Femur (tissue), 1 donor: ENCODE measurements at regions not wholly inside any gene's neighbourhood (a gene's known extent, or its start where the extent isn't known, plus 50 kb on each side); places are given as distances from the start of the nearest gene placed in this dataset.
A peak's percentile ranks its signal among the peaks of the same experiment; 100 is the strongest.

Source experiments
- DNase-seq: peaks from one replicate; pipeline ENCODE4 v3.0.0-alpha.2; 2017

- no peak for DNase-seq
These were observed 133.1 kb downstream of the IQUB start for GRCh38 chr7:123401295-123401694.

GRCh38 chr7:123400196-123400595 is 134.2 kb downstream of the IQUB start:
- DNase-seq = no peak

- DNase-seq = no peak
These were observed 135.5 kb downstream of the IQUB start for GRCh38 chr7:123398921-123399320.

GRCh38 chr7:123397746-123398338 is 136.6 kb downstream of the IQUB start:
- no peak for DNase-seq

- no peak for DNase-seq
These were observed 140.8 kb downstream of the IQUB start for GRCh38 chr7:123393623-123394022.

- no peak for DNase-seq
These were observed 162.0 kb downstream of the IQUB start for GRCh38 chr7:123372368-123372767.

GRCh38 chr7:123367484-123368122 is 166.8 kb downstream of the IQUB start:
- peak; percentile 22 for DNase-seq

- no peak for DNase-seq
These were observed 167.3 kb upstream of the SLC13A1 start for GRCh38 chr7:123367031-123367430.

GRCh38 chr7:123366626-123367025 is 166.9 kb upstream of the SLC13A1 start:
- DNase-seq = no peak

- DNase-seq = no peak
These were observed 160.9 kb upstream of the SLC13A1 start for GRCh38 chr7:123360631-123361030.

GRCh38 chr7:123355576-123356190 is 155.9 kb upstream of the SLC13A1 start:
- DNase-seq = no peak

- no peak for DNase-seq
These were observed 153.2 kb upstream of the SLC13A1 start for GRCh38 chr7:123352973-123353372.

GRCh38 chr7:123351516-123352505 is 152.0 kb upstream of the SLC13A1 start:
- DNase-seq = no peak

- DNase-seq = no peak
These were observed 151.3 kb upstream of the SLC13A1 start for GRCh38 chr7:123351027-123351426.

- DNase-seq = no peak
These were observed 148.9 kb upstream of the SLC13A1 start for GRCh38 chr7:123348690-123349089.

GRCh38 chr7:123346766-123347165 is 147.0 kb upstream of the SLC13A1 start:
- no peak for DNase-seq

- no peak for DNase-seq
These were observed 143.8 kb upstream of the SLC13A1 start for GRCh38 chr7:123343611-123344010.

- DNase-seq = no peak
These were observed 141.3 kb upstream of the SLC13A1 start for GRCh38 chr7:123341102-123341501.

GRCh38 chr7:123338688-123339087 is 138.9 kb upstream of the SLC13A1 start:
- DNase-seq = no peak

GRCh38 chr7:123329988-123330643 is 130.3 kb upstream of the SLC13A1 start:
- DNase-seq = no peak

- no peak for DNase-seq
These were observed 127.9 kb upstream of the SLC13A1 start for GRCh38 chr7:123327661-123328060.

GRCh38 chr7:123324283-123324682 is 124.5 kb upstream of the SLC13A1 start:
- no peak for DNase-seq

- no peak for DNase-seq
These were observed 123.9 kb upstream of the SLC13A1 start for GRCh38 chr7:123323689-123324088.
